Gastroesophageal sphincter (tissue), 3 donors: ENCODE measurements at regions not wholly inside any gene's neighbourhood (a gene's known extent, or its start where the extent isn't known, plus 50 kb on each side); places are given as distances from the start of the nearest gene placed in this dataset.

ENCODE experiments used
- EP300 ChIP-seq: sonication (generic); formaldehyde crosslinking; IDR thresholded peaks from one replicate; pipeline ENCODE4 v1.6.1; 2017; ENCODE audit warnings: antibody characterized with exemption, mild to moderate bottlenecking
- POLR2A ChIP-seq, 2 donors: fragments of 450-650 bp; IDR thresholded peaks; one replicate each; pipeline ENCODE4 v1.6.1; 2017; ENCODE audit warnings: antibody characterized with exemption in 2 of 2, mild to moderate bottlenecking in 2 of 2, moderate library complexity in 1 of 2
- POLR2AphosphoS5 ChIP-seq: sonication (generic); formaldehyde crosslinking; IDR thresholded peaks from one replicate; pipeline ENCODE4 v1.6.1; 2017; ENCODE audit warnings: antibody characterized with exemption
- TF ChIP-seq, protein P1 (sequence below), 4 experiments: fragments of 200-600 bp in 2 of 4; fragments of 450-650 bp in 2 of 4; sonication (generic) in 1 of 4; IDR thresholded peaks; one replicate each; pipeline ENCODE4 v1.5.1; 2017 to 2019; ENCODE audit warnings: antibody characterized with exemption in 4 of 4, mild to moderate bottlenecking in 2 of 4, moderate library complexity in 2 of 4

DNA sequence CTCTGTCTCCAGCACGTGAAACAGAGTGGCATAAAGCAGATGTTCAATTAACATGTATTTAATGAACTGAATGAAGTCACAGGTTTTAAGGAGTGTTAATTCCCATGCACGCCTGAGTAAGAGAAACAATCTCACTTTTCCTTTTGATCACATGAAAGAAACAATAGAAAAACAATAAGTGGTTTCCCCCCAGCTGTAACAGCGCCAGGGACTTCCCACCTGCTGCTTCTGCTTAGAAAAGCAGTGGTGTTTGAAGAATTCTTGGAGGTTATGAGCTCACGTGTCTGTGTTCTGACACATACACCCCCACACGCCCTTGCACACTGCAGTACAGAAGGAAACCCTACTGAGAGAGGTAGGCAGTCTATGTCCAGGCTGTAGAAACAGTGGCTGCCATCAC is 51.3 kb upstream of the FRMD4A start:
- no peak for TF ChIP-seq POLR2A (IDR thresholded peaks at IDR 0.05)
- TF ChIP-seq, protein P1, sequence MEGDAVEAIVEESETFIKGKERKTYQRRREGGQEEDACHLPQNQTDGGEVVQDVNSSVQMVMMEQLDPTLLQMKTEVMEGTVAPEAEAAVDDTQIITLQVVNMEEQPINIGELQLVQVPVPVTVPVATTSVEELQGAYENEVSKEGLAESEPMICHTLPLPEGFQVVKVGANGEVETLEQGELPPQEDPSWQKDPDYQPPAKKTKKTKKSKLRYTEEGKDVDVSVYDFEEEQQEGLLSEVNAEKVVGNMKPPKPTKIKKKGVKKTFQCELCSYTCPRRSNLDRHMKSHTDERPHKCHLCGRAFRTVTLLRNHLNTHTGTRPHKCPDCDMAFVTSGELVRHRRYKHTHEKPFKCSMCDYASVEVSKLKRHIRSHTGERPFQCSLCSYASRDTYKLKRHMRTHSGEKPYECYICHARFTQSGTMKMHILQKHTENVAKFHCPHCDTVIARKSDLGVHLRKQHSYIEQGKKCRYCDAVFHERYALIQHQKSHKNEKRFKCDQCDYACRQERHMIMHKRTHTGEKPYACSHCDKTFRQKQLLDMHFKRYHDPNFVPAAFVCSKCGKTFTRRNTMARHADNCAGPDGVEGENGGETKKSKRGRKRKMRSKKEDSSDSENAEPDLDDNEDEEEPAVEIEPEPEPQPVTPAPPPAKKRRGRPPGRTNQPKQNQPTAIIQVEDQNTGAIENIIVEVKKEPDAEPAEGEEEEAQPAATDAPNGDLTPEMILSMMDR (IDR thresholded peaks at IDR 0.05): no peak
- TF ChIP-seq POLR2AphosphoS5: no peak
- TF ChIP-seq EP300: no peak
